ENCODE measurements at regions not wholly inside any gene's neighbourhood (a gene's known extent, or its start where the extent isn't known, plus 50 kb on each side); places are given as distances from the start of the nearest gene placed in this dataset.

- no peak overlapping the region for H3K4me3 ChIP-seq
- no peaks in the 10 kb centered on the region for H3K4me1 ChIP-seq
- TF ChIP-seq CTCF (IDR thresholded peaks at IDR 0.05), result no peak
- no peak for TF ChIP-seq POLR2A (IDR thresholded peaks at IDR 0.05)
- DNase-seq, result no peak
- H3K36me3 ChIP-seq, result no peaks in the 10 kb centered on the region
- intact Hi-C loops (cut with DNase I), result no loop called here
- no peaks in the 10 kb centered on the region for H3K27me3 ChIP-seq
- no peaks in the 10 kb centered on the region for H3K9me3 ChIP-seq
- no peak overlapping the region for H3K27ac ChIP-seq
Measured at GRCh38 chr7:113246738-113247137, 128.4 kb upstream of the SMIM30 start.

- TF ChIP-seq POLR2A (IDR thresholded peaks at IDR 0.05) (no peak), CTCF (IDR thresholded peaks at IDR 0.05) (no peak)
Measured at GRCh38 chr7:113232885-113233284, 114.5 kb upstream of the SMIM30 start.

GRCh38 chr7:113230691-113231090, 112.3 kb upstream of the SMIM30 start:
- intact Hi-C loops (cut with DNase I), result no loop called here

More at GRCh38 chr7:113232885-113233284, 114.5 kb upstream of the SMIM30 start:
- intact Hi-C loops (cut with DNase I), result no loop called here
- no peak overlapping the region for H3K4me3 ChIP-seq
- WGBS, 2 donors, result 84 to 93% methylated on average over 2 of the region's 2 CpGs
- no peaks in the 10 kb centered on the region for H3K36me3 ChIP-seq
- H3K27me3 ChIP-seq, result no peaks in the 10 kb centered on the region
- no peak for DNase-seq
- H3K27ac ChIP-seq, result no peak overlapping the region
- no peaks in the 10 kb centered on the region for H3K4me1 ChIP-seq
- no peaks in the 10 kb centered on the region for H3K9me3 ChIP-seq

GRCh38 chr7:113217314-113217713, 99.0 kb upstream of the SMIM30 start:
- no peak overlapping the region for H3K4me3 ChIP-seq
- H3K4me1 ChIP-seq, result no peaks in the 10 kb centered on the region
- intact Hi-C loops (cut with DNase I), result no loop called here
- TF ChIP-seq POLR2A (IDR thresholded peaks at IDR 0.05) (no peak), CTCF (IDR thresholded peaks at IDR 0.05) (no peak)
- no peak for DNase-seq
- no peaks in the 10 kb centered on the region for H3K9me3 ChIP-seq
- H3K27me3 ChIP-seq, result no peaks in the 10 kb centered on the region
- no peaks in the 10 kb centered on the region for H3K36me3 ChIP-seq
- no peak overlapping the region for H3K27ac ChIP-seq
- 34 to 58% methylated on average over 4 of the region's 4 CpGs for WGBS, 2 donors

More at GRCh38 chr7:113230691-113231090, 112.3 kb upstream of the SMIM30 start:
- no peak for TF ChIP-seq POLR2A (IDR thresholded peaks at IDR 0.05)
- no peak for TF ChIP-seq CTCF (IDR thresholded peaks at IDR 0.05)
- H3K9me3 ChIP-seq, result no peaks in the 10 kb centered on the region
- no peaks in the 10 kb centered on the region for H3K27me3 ChIP-seq
- H3K4me1 ChIP-seq, result no peaks in the 10 kb centered on the region
- no peak overlapping the region for H3K27ac ChIP-seq
- H3K36me3 ChIP-seq, result no peaks in the 10 kb centered on the region
- WGBS, 2 donors, result 83 to 87% methylated on average over 2 of the region's 2 CpGs
- DNase-seq, result no peak
- no peak overlapping the region for H3K4me3 ChIP-seq

- Histone ChIP-seq H3K27me3 (no peaks in the 10 kb centered on the region), H3K4me3 (no peak overlapping the region), H3K9me3 (no peaks in the 10 kb centered on the region), H3K4me1 (no peaks in the 10 kb centered on the region), H3K36me3 (no peaks in the 10 kb centered on the region), H3K27ac (no peak overlapping the region)
- 64 to 65% methylated on average over 1 of the region's 1 CpG for WGBS, 2 donors
- TF ChIP-seq POLR2A (IDR thresholded peaks at IDR 0.05) (no peak), CTCF (IDR thresholded peaks at IDR 0.05) (no peak)
- intact Hi-C loops (cut with DNase I), result no loop called here
- no peak for DNase-seq
Measured at GRCh38 chr7:113216038-113216437, 97.7 kb upstream of the SMIM30 start.

Measured in esophagus squamous epithelium (tissue), 5 donors.